Endothelial cell of umbilical vein (primary cell): ENCODE measurements at regions not wholly inside any gene's neighbourhood (a gene's known extent, or its start where the extent isn't known, plus 50 kb on each side); places are given as distances from the start of the nearest gene placed in this dataset.

Experiments
- EZH2 ChIP-seq: IDR thresholded peaks from 2 replicates; pipeline ENCODE4 v1.6.1; 2012; ENCODE audit warnings: borderline replicate concordance, low read depth, mild to moderate bottlenecking, moderate library complexity, low read length, inconsistent platforms; ENCODE audit not compliant: severe bottlenecking
- GATA2 ChIP-seq: IDR thresholded peaks from 2 replicates; pipeline ENCODE4 v1.7.0; 2011; ENCODE audit warnings: low read depth, mild to moderate bottlenecking, moderate library complexity, mixed read lengths, low read length; ENCODE audit not compliant: insufficient read length, insufficient read depth
- MYC ChIP-seq: IDR thresholded peaks from one replicate; pipeline ENCODE4 v1.6.1; 2011; ENCODE audit warnings: mild to moderate bottlenecking, low read depth, low read length
- POLR2A ChIP-seq: IDR thresholded peaks from 2 replicates; pipeline ENCODE4 v1.6.1; 2012; ENCODE audit warnings: low read depth, mild to moderate bottlenecking, control low read depth, low read length
- POLR2AphosphoS5 ChIP-seq: IDR thresholded peaks from 2 replicates; pipeline ENCODE4 v1.6.1; 2012; ENCODE audit warnings: low read depth, mild to moderate bottlenecking, control low read depth, low read length, moderate library complexity; ENCODE audit not compliant: insufficient read depth
- TF ChIP-seq, protein P1 (sequence below): IDR thresholded peaks from 2 replicates; pipeline ENCODE4 v1.6.1; 2011; ENCODE audit not compliant: insufficient read depth, insufficient read length
- TF ChIP-seq, protein P2 (sequence below), 2 donors: IDR thresholded peaks; 1 replicate in 1 of 2; 2 replicates in 1 of 2; pipeline ENCODE4 v1.5.1; 2011; ENCODE audit warnings: low read length in 2 of 2, mild to moderate bottlenecking in 2 of 2, moderate library complexity in 2 of 2, control low read depth in 1 of 2, inconsistent platforms in 1 of 2, low read depth in 1 of 2; ENCODE audit not compliant: insufficient read depth in 1 of 2; ENCODE audit errors: extremely low read depth in 1 of 2

DNA sequence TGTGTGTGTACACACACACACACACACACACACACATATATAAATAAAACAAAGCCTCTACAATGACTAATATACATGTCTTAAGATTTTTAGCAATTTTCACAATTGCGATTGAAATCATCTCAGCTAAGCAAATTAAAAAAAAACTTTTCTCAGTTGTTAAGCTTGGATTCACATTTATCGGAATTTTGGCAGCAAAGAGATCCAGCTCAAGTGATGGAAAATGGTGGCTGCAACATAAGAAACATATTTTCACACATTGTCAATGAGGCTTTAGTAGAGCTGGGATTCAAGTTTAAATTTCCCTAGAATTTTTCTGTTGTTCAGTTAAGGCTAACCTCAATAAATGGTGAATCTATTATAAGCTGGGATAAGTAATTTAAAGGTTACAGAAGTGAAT, 768.6 kb upstream of the SORCS1 start:
- TF ChIP-seq POLR2A (no peak), MYC (no peak), EZH2 (no peak), POLR2AphosphoS5 (no peak), GATA2 (no peak)
- TF ChIP-seq, protein P1, sequence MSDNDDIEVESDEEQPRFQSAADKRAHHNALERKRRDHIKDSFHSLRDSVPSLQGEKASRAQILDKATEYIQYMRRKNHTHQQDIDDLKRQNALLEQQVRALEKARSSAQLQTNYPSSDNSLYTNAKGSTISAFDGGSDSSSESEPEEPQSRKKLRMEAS, result no peak
- TF ChIP-seq, protein P2, sequence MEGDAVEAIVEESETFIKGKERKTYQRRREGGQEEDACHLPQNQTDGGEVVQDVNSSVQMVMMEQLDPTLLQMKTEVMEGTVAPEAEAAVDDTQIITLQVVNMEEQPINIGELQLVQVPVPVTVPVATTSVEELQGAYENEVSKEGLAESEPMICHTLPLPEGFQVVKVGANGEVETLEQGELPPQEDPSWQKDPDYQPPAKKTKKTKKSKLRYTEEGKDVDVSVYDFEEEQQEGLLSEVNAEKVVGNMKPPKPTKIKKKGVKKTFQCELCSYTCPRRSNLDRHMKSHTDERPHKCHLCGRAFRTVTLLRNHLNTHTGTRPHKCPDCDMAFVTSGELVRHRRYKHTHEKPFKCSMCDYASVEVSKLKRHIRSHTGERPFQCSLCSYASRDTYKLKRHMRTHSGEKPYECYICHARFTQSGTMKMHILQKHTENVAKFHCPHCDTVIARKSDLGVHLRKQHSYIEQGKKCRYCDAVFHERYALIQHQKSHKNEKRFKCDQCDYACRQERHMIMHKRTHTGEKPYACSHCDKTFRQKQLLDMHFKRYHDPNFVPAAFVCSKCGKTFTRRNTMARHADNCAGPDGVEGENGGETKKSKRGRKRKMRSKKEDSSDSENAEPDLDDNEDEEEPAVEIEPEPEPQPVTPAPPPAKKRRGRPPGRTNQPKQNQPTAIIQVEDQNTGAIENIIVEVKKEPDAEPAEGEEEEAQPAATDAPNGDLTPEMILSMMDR (IDR thresholded peaks at IDR 0.05; ENCODE audit: extremely low read depth in 1 of 2, insufficient read depth in 1 of 2, low read depth in 1 of 2, low read length in 2 of 2), result no peak
